IPS-20b (cell line): ENCODE measurements at regions not wholly inside any gene's neighbourhood (a gene's known extent, or its start where the extent isn't known, plus 50 kb on each side); places are given as distances from the start of the nearest gene placed in this dataset.
A peak's percentile ranks its signal among the peaks of the same experiment; 100 is the strongest.
"Not testable (repeated sequence)": the region's sequence is repeated elsewhere in the genome, so short reads cannot be mapped to it uniquely, and the experiment has no call there.

ENCODE experiments used
- H3K27ac ChIP-seq: one replicate; pipeline ENCODE4 v1.5.1; 2013; ENCODE audit warnings: low read length
- H3K27me3 ChIP-seq: 2 replicates; pipeline ENCODE4 v1.6.1; 2013; ENCODE audit warnings: mild to moderate bottlenecking, low read length, inconsistent platforms; ENCODE audit not compliant: insufficient read depth
- H3K36me3 ChIP-seq: 2 replicates; pipeline ENCODE4 v1.6.1; 2013; ENCODE audit warnings: low read depth, mild to moderate bottlenecking, inconsistent platforms, low read length, moderate library complexity; ENCODE audit not compliant: insufficient read depth
- H3K4me1 ChIP-seq: 2 replicates; pipeline ENCODE4 v1.6.1; 2013; ENCODE audit warnings: mild to moderate bottlenecking, control low read depth, inconsistent platforms, low read length, moderate library complexity; ENCODE audit not compliant: insufficient read depth
- H3K4me3 ChIP-seq: 2 replicates; pipeline ENCODE4 v1.5.1; 2013; ENCODE audit warnings: mild to moderate bottlenecking, low read length, inconsistent platforms
- H3K9ac ChIP-seq: 2 replicates; pipeline ENCODE4 v1.6.1; 2013; ENCODE audit warnings: low read depth, mild to moderate bottlenecking, inconsistent platforms, low read length, moderate library complexity
- H3K9me3 ChIP-seq: 2 replicates; pipeline ENCODE4 v1.6.1; 2013; ENCODE audit warnings: mild to moderate bottlenecking, low read depth, low read length, inconsistent platforms; ENCODE audit not compliant: insufficient read depth

DNA sequence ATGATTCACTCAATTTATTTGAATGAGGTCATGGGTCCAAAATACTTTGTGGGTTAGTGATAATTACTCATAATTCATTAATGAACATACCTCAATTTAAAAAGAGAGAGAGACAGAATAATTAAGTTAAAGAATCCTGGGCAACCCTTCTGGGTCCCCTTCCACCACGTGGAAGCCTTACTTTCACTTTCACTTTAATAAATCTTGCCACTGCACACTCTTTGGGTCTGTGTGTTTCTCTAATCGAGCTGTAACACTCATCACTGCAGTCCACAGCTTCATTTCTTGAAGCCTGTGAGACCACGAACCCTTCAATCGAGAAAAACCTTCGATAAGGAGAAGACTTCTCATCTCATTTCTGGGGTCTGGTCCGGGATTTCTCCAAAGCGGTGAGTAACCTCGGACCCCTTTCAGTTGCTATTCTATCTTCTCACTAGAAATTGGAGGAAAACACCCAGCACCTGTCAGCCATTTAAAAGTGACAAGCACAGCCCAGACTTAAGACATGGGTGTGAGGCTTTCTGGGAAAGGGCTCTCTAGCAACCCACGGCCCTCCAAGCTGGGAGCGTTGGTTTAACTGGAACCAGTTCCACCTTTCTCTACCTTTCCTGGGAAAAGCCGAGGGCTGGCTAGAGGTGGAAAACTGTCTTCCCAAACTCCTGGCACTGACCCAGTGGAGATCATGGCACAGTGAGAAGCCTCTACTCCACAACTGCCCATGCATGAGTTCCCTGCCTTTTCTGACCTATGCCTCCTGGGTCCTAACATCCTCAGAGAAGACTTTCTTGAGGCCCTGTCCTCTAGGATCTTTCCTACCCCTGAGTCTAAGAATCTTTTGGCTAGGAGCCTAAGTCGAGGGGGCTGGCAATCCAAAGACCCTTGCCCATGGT is 148.8 kb upstream of the ATF7IP start:
- Histone ChIP-seq H3K27ac (no peak overlapping the region), H3K4me3 (no peak overlapping the region), H3K9ac (no peak overlapping the region), H3K27me3 (no peaks in the 10 kb centered on the region), H3K4me1 (peaks cover 4% of the 10 kb centered on the region; the same call in 1 of the 2 replicates), H3K36me3 (no peaks in the 10 kb centered on the region), H3K9me3 (no peaks in the 10 kb centered on the region)

GRCh38 chr12:14219156-14219555 is 146.3 kb upstream of the ATF7IP start:
- Histone ChIP-seq H3K4me1 (no peaks in the 10 kb centered on the region), H3K4me3 (no peak overlapping the region), H3K27me3 (no peaks in the 10 kb centered on the region), H3K9ac (no peak overlapping the region), H3K9me3 (no peaks in the 10 kb centered on the region), H3K36me3 (no peaks in the 10 kb centered on the region), H3K27ac (no peak overlapping the region)

DNA sequence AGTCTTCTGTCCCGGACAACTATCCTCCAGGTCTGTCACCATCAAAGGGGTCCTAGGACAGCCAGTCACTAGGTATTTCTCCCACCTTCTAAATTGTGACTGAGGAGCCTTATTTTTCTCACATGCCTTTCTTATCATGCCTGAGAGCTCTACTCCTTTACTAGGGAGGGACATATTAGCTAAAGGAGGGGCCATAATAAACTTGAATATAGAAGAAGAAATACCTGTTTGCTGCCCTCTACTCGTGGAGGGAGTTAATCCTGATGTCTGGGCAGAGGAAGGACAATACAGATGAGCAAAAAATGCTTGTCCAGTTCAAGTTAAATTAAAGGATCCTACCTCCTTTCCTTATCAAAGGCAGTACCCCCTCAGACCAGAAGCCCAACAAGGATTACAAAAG is 145.8 kb upstream of the ATF7IP start:
- not testable (repeated sequence) for H3K27me3 ChIP-seq, H3K9ac ChIP-seq, H3K27ac ChIP-seq, H3K4me1 ChIP-seq, H3K4me3 ChIP-seq, H3K36me3 ChIP-seq, H3K9me3 ChIP-seq

DNA sequence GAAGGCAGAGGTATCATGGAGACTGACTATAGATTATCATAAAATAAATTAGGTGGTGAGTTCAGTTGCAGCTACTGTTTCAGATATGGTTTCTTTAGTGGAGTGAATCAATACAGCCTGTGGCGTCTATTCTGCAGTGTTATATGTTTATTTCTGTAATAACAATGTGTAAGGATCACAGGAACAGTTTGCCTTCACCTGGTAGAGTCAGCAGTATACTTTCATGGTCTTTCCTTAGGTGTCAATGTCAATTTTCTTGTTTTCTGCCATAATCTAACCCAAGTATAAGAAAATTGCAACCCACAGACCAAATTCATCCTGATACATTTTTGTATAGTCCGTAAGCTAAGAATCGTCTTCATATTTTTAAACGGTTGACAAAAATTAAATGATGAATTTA is 140.4 kb upstream of the ATF7IP start:
- H3K4me3 ChIP-seq: no peak overlapping the region
- no peaks in the 10 kb centered on the region for H3K36me3 ChIP-seq
- H3K27ac ChIP-seq: no peak overlapping the region
- no peaks in the 10 kb centered on the region for H3K27me3 ChIP-seq
- no peak overlapping the region for H3K9ac ChIP-seq
- H3K4me1 ChIP-seq: no peaks in the 10 kb centered on the region
- peaks cover under 1% of the 10 kb centered on the region; the same call in 1 of the 2 replicates for H3K9me3 ChIP-seq

- not testable (repeated sequence) for H3K9me3 ChIP-seq, H3K4me1 ChIP-seq, H3K9ac ChIP-seq, H3K27me3 ChIP-seq, H3K27ac ChIP-seq, H3K36me3 ChIP-seq, H3K4me3 ChIP-seq
Observed at GRCh38 chr12:14235176-14235575, 130.3 kb upstream of the ATF7IP start.

- not testable (repeated sequence) for H3K9ac ChIP-seq, H3K27ac ChIP-seq, H3K9me3 ChIP-seq, H3K27me3 ChIP-seq, H3K4me3 ChIP-seq, H3K36me3 ChIP-seq
- peaks cover 14% of the 10 kb centered on the region; the same call in 1 of the 2 replicates for H3K4me1 ChIP-seq
Observed at GRCh38 chr12:14236641-14237040, 128.8 kb upstream of the ATF7IP start.

DNA sequence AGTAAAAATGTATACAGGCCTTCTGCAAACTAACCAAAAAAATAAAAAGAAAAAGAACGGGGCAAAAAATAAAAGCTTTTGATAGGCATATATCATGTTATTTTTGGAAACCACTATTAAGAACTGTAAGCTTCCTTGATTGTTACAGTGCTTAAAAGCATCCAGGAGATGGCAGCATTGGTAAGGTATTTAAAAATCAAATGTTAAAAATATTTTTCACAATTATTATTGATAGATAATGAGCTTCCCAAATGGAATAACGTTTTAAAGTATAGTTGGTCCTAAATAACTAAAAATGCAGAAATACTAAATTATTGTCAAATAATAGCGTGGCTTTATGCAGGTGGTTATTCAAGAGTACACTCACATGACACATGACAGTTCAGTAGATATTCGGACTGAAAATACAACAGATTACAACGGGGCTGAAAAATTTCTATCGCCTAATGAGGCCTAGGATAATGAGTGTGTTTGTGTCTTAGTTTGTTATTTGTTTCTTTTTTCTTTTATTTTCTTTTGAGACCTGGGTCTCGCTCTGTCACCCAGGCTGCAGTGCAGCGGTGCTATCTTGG is 127.2 kb upstream of the ATF7IP start:
- Histone ChIP-seq H3K4me3 (no peak overlapping the region), H3K27me3 (no peaks in the 10 kb centered on the region), H3K36me3 (no peaks in the 10 kb centered on the region), H3K9ac (no peak overlapping the region), H3K4me1 (peaks cover 14% of the 10 kb centered on the region; the same call in 1 of the 2 replicates), H3K27ac (no peak overlapping the region), H3K9me3 (peaks cover 11% of the 10 kb centered on the region; the same call in 1 of the 2 replicates)

DNA sequence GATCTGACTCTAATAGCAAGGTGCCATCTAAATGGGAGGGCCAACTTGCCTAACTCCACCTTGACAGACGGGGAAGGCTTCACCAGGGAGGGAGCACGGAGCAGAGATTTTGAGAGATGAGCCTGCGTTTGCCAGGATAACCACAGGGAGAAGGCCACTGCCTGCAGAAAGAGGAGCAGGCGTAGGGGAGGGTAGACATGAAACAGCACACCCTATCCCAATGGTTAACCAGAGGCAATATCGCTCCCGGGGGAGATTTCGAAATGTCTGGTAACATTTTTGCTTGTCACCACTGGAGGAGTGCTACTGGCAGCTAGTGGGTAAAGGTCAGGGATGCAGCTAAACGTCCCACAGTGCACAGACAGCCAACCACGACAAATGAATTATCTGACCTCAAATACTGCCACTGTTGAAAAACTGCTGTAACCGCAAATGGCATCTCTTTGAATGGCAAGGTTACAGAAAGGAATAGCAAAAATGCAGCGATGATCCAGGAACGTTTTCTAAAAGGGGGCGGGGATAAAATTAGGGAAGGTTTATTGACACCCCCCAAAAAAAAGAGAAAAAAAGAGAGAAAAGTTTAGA is 126.0 kb upstream of the ATF7IP start:
- H3K4me3 ChIP-seq: peak overlapping the region; percentile 35; the same call in 1 of the 2 replicates
- H3K27ac ChIP-seq: no peak overlapping the region
- H3K4me1 ChIP-seq: peaks cover 14% of the 10 kb centered on the region; the same call in 1 of the 2 replicates
- no peaks in the 10 kb centered on the region for H3K36me3 ChIP-seq
- peaks cover 11% of the 10 kb centered on the region; the same call in 1 of the 2 replicates for H3K9me3 ChIP-seq
- no peaks in the 10 kb centered on the region for H3K27me3 ChIP-seq
- H3K9ac ChIP-seq: peak overlapping the region; percentile 33; the same call in 1 of the 2 replicates

- Histone ChIP-seq H3K4me3 (peak overlapping the region; percentile 35; the same call in 1 of the 2 replicates), H3K9ac (peak overlapping the region; percentile 33; the same call in 1 of the 2 replicates), H3K27ac (no peak overlapping the region), H3K4me1 (peaks cover 14% of the 10 kb centered on the region; the same call in 1 of the 2 replicates), H3K9me3 (peaks cover 11% of the 10 kb centered on the region; the same call in 1 of the 2 replicates), H3K36me3 (no peaks in the 10 kb centered on the region), H3K27me3 (no peaks in the 10 kb centered on the region)
Observed at GRCh38 chr12:14239935-14240872, 125.3 kb upstream of the ATF7IP start.

GRCh38 chr12:14240873-14241220 is 124.6 kb upstream of the ATF7IP start:
- Histone ChIP-seq H3K27ac (no peak overlapping the region), H3K27me3 (no peaks in the 10 kb centered on the region), H3K9ac (no peak overlapping the region; the same call in 1 of the 2 replicates), H3K9me3 (peaks cover 11% of the 10 kb centered on the region; the same call in 1 of the 2 replicates), H3K4me1 (peaks cover 14% of the 10 kb centered on the region; the same call in 1 of the 2 replicates), H3K4me3 (no peak overlapping the region), H3K36me3 (no peaks in the 10 kb centered on the region)

DNA sequence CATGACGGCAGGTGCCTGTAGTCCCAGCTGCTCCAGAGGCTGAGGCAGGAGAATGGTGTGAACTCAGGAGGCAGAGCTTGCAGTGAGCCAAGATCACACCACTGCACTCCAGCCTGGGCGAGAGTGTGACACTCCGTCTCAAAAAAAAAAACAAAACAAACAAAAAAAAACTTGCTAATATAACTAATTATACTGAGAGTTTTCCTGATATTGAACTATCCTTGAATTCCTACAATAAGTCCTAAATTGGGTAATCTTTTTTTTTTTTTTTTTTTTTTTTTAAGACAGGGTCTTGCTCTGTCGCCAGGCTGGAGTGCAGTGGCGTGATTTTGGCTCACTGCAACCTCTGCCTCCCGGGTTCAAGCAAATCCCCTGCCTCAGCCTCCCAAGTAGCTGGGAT is 122.7 kb upstream of the ATF7IP start:
- not testable (repeated sequence) for H3K27me3 ChIP-seq, H3K4me3 ChIP-seq, H3K27ac ChIP-seq, H3K9ac ChIP-seq, H3K36me3 ChIP-seq
- H3K9me3 ChIP-seq: peaks cover 11% of the 10 kb centered on the region; the same call in 1 of the 2 replicates
- H3K4me1 ChIP-seq: peaks cover 14% of the 10 kb centered on the region; the same call in 1 of the 2 replicates
